ENCODE measurements at regions not wholly inside any gene's neighbourhood (a gene's known extent, or its start where the extent isn't known, plus 50 kb on each side); places are given as distances from the start of the nearest gene placed in this dataset.

- peak; percentile 33 for DNase-seq (ENCODE audit: low read depth)
Observed at GRCh38 chr1:101081496-101082488, 56.2 kb upstream of the DPH5 start.

GRCh38 chr1:101080859-101081258 lies 55.3 kb upstream of the DPH5 start:
- DNase-seq (ENCODE audit: low read depth): no peak

DNA sequence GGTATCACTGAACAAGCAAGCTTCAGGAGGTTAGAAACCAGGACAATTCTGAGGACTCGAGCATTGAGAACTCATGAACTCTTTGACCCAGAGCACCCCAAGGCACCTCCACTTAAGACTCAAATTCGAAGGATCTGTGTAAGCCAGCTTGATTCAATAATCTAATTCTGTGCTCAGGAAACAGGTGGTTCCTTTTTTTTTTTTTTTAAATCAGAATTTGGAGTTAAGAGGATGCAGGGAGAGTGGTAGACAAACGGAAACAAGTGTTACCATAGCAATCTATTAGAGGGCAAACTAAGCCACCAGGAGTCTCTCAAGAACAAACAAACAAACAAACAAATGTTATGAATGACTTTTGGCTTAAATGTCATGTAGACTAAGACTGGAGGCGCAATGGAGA lies 53.8 kb upstream of the DPH5 start:
- DNase-seq (ENCODE audit: low read depth): no peak

DNA sequence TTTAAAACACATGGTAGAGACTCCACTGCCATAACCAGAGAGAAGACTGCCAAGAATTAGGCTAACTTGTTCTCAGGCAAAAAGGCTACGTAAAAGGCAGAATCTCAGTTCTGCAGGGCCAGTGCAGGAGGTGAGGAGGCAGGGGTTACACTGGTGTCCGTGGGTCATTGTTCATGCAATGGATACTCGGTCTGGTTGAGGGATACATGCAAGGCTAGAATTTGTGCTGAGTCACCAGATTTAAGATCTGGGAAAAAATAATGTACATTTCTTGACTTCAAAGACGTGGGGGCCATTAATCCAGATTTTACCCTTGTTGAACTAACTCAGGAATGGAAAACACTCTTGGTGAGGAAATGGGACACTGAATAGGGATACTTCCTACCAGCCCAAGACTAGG lies 52.3 kb upstream of the DPH5 start:
- DNase-seq (ENCODE audit: low read depth): no peak

GRCh38 chr1:101075926-101076325 lies 50.3 kb upstream of the DPH5 start:
- DNase-seq (ENCODE audit: low read depth): no peak
